MM.1S (cell line): ENCODE measurements at regions not wholly inside any gene's neighbourhood (a gene's known extent, or its start where the extent isn't known, plus 50 kb on each side); places are given as distances from the start of the nearest gene placed in this dataset.

ENCODE experiments used
- EZH2 ChIP-seq: fragments of 300-600 bp; sonication (generic); optimal IDR thresholded peaks from 2 replicates; pipeline ENCODE3; 2017; ENCODE audit warnings: low read depth, mild to moderate bottlenecking, antibody characterized with exemption, low read length, mixed read lengths
- EZH2phosphoT487 ChIP-seq: fragments of 300-600 bp; sonication (generic); IDR thresholded peaks from 2 replicates; pipeline ENCODE4 v1.6.1; 2018; ENCODE audit warnings: antibody characterized with exemption, low read length
- TF ChIP-seq, protein P1 (sequence below): fragments of 300-600 bp; sonication (generic); IDR thresholded peaks from 2 replicates; pipeline ENCODE4 v1.5.1; 2016; ENCODE audit warnings: antibody characterized with exemption, low read length, mixed read lengths

DNA sequence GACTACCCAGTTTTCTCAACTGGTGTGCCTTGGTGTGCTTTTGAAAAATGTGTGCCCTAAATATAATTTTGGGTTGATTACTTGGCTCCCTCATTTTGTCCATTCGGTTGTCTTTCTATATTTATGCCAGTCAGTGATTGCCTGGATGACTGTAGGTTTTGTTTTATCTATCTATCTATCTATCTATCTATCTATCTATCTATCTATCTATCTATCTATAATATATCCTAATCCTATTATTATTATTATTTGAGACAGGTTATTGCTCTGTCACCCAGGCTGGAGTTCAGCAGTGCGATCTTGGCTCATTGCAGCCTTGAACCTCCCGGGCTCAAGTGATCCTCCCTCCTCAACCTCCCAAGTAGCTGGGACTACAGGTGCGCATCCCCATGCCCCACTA lies 111.4 kb upstream of the GRK3 start:
- TF ChIP-seq, protein P1, sequence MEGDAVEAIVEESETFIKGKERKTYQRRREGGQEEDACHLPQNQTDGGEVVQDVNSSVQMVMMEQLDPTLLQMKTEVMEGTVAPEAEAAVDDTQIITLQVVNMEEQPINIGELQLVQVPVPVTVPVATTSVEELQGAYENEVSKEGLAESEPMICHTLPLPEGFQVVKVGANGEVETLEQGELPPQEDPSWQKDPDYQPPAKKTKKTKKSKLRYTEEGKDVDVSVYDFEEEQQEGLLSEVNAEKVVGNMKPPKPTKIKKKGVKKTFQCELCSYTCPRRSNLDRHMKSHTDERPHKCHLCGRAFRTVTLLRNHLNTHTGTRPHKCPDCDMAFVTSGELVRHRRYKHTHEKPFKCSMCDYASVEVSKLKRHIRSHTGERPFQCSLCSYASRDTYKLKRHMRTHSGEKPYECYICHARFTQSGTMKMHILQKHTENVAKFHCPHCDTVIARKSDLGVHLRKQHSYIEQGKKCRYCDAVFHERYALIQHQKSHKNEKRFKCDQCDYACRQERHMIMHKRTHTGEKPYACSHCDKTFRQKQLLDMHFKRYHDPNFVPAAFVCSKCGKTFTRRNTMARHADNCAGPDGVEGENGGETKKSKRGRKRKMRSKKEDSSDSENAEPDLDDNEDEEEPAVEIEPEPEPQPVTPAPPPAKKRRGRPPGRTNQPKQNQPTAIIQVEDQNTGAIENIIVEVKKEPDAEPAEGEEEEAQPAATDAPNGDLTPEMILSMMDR, result no peak
- TF ChIP-seq EZH2, result no peak
- TF ChIP-seq EZH2phosphoT487, result no peak
